GM19467 (cell line): ENCODE measurements at regions not wholly inside any gene's neighbourhood (a gene's known extent, or its start where the extent isn't known, plus 50 kb on each side); places are given as distances from the start of the nearest gene placed in this dataset.
"Not testable (repeated sequence)": the region's sequence is repeated elsewhere in the genome, so short reads cannot be mapped to it uniquely, and the experiment has no call there.

Experiments
- ATAC-seq: cut with Tn5 transposase; IDR thresholded peaks from one replicate; pipeline ENCODE4 v1.9.1; 2021; ENCODE audit warnings: mild to moderate bottlenecking, moderate library complexity; ENCODE audit not compliant: unreplicated experiment

GRCh38 chr4:124431653-124432192 is 280.8 kb downstream of the ANKRD50 start:
- ATAC-seq: no peak

- no peak for ATAC-seq
Measured at GRCh38 chr4:124432500-124432899, 280.0 kb downstream of the ANKRD50 start.

GRCh38 chr4:124433044-124433443 is 279.5 kb downstream of the ANKRD50 start:
- ATAC-seq: no peak

GRCh38 chr4:124433500-124433899 is 279.0 kb downstream of the ANKRD50 start:
- ATAC-seq: no peak

- no peak for ATAC-seq
Measured at GRCh38 chr4:124435274-124435950, 277.1 kb downstream of the ANKRD50 start.

- no peak for ATAC-seq
Measured at GRCh38 chr4:124437853-124438495, 274.6 kb downstream of the ANKRD50 start.

- ATAC-seq: no peak
Measured at GRCh38 chr4:124445071-124445470, 267.5 kb downstream of the ANKRD50 start.

GRCh38 chr4:124449881-124450280 is 262.7 kb downstream of the ANKRD50 start:
- no peak for ATAC-seq

- no peak for ATAC-seq
Measured at GRCh38 chr4:124450851-124451250, 261.7 kb downstream of the ANKRD50 start.

- ATAC-seq: no peak
Measured at GRCh38 chr4:124454772-124455270, 257.7 kb downstream of the ANKRD50 start.

- no peak for ATAC-seq
Measured at GRCh38 chr4:124455671-124456070, 256.9 kb downstream of the ANKRD50 start.

- ATAC-seq: no peak
Measured at GRCh38 chr4:124459196-124459940, 253.2 kb downstream of the ANKRD50 start.

GRCh38 chr4:124459941-124460310 is 252.6 kb downstream of the ANKRD50 start:
- ATAC-seq: no peak

GRCh38 chr4:124461592-124461991 is 250.9 kb downstream of the ANKRD50 start:
- not testable (repeated sequence) for ATAC-seq

- no peak for ATAC-seq
Measured at GRCh38 chr4:124462954-124463828, 249.3 kb downstream of the ANKRD50 start.

GRCh38 chr4:124464836-124465235 is 247.7 kb downstream of the ANKRD50 start:
- no peak for ATAC-seq

GRCh38 chr4:124468360-124468759 is 244.2 kb downstream of the ANKRD50 start:
- ATAC-seq: no peak

GRCh38 chr4:124469981-124470380 is 242.6 kb downstream of the ANKRD50 start:
- ATAC-seq: no peak

- no peak for ATAC-seq
Measured at GRCh38 chr4:124478470-124478869, 234.1 kb downstream of the ANKRD50 start.

- ATAC-seq: no peak
Measured at GRCh38 chr4:124480061-124480460, 232.5 kb downstream of the ANKRD50 start.

GRCh38 chr4:124481123-124481522 is 231.4 kb downstream of the ANKRD50 start:
- no peak for ATAC-seq
